ENCODE measurements at regions not wholly inside any gene's neighbourhood (a gene's known extent, or its start where the extent isn't known, plus 50 kb on each side); places are given as distances from the start of the nearest gene placed in this dataset.

- Histone ChIP-seq H3K4me1 (ENCODE audit: insufficient read depth, low read length) (no peaks in the 10 kb centered on the region), H3K36me3 (ENCODE audit: insufficient read depth, low read length) (no peaks in the 10 kb centered on the region), H3K27me3 (ENCODE audit: insufficient read depth, low read length, poor library complexity, severe bottlenecking) (no peaks in the 10 kb centered on the region), H3K27ac (ENCODE audit: low read depth, low read length) (no peak overlapping the region), H3K4me3 (ENCODE audit: low read length) (no peak overlapping the region), H3K9me3 (ENCODE audit: low read length) (no peaks in the 10 kb centered on the region)
- Mint-ChIP-seq H3K27ac (no peak overlapping the region), H3K4me1 (no peaks in the 10 kb centered on the region), H3K4me3 (no peak overlapping the region), H3K27me3 (no peaks in the 10 kb centered on the region), H3K36me3 (no peaks in the 10 kb centered on the region), H3K9me3 (peaks cover 0 to 7% (median 0%) of the 10 kb centered on the region in 5 donors)
- CTCF ChIA-PET, result no interaction called here
- POLR2A ChIA-PET, result no interaction called here
- no peak for DNase-seq
Measured at GRCh38 chr22:47647720-47648119, 885.3 kb downstream of the TBC1D22A start.

GRCh38 chr22:47647181-47647580, 884.7 kb downstream of the TBC1D22A start:
- H3K27ac ChIP-seq (ENCODE audit: low read depth, low read length), result no peak overlapping the region
- no peaks in the 10 kb centered on the region for H3K4me1 ChIP-seq (ENCODE audit: insufficient read depth, low read length)
- Mint-ChIP-seq H3K9me3 (peaks cover 0 to 7% (median 0%) of the 10 kb centered on the region in 5 donors), H3K4me1 (no peaks in the 10 kb centered on the region), H3K36me3 (no peaks in the 10 kb centered on the region), H3K27me3 (no peaks in the 10 kb centered on the region), H3K4me3 (no peak overlapping the region), H3K27ac (no peak overlapping the region)
- ChIA-PET CTCF (no interaction called here), POLR2A (no interaction called here)
- no peak for DNase-seq
- no peaks in the 10 kb centered on the region for H3K9me3 ChIP-seq (ENCODE audit: low read length)
- no peaks in the 10 kb centered on the region for H3K36me3 ChIP-seq (ENCODE audit: insufficient read depth, low read length)
- no peak overlapping the region for H3K4me3 ChIP-seq (ENCODE audit: low read length)
- no peaks in the 10 kb centered on the region for H3K27me3 ChIP-seq (ENCODE audit: insufficient read depth, low read length, poor library complexity, severe bottlenecking)

- H3K27ac Mint-ChIP-seq, result no peak overlapping the region
- Histone ChIP-seq H3K27me3 (ENCODE audit: insufficient read depth, low read length, poor library complexity, severe bottlenecking) (no peaks in the 10 kb centered on the region), H3K36me3 (ENCODE audit: insufficient read depth, low read length) (no peaks in the 10 kb centered on the region), H3K4me3 (ENCODE audit: low read length) (no peak overlapping the region), H3K9me3 (ENCODE audit: low read length) (no peaks in the 10 kb centered on the region), H3K4me1 (ENCODE audit: insufficient read depth, low read length) (no peaks in the 10 kb centered on the region), H3K27ac (ENCODE audit: low read depth, low read length) (no peak overlapping the region)
- peaks cover 0 to 7% (median 0%) of the 10 kb centered on the region in 5 donors for H3K9me3 Mint-ChIP-seq
- H3K4me1 Mint-ChIP-seq, result no peaks in the 10 kb centered on the region
- H3K36me3 Mint-ChIP-seq, result no peaks in the 10 kb centered on the region
- ChIA-PET CTCF (no interaction called here), POLR2A (no interaction called here)
- no peak for DNase-seq
- H3K4me3 Mint-ChIP-seq, result no peak overlapping the region
- no peaks in the 10 kb centered on the region for H3K27me3 Mint-ChIP-seq
Measured at GRCh38 chr22:47645923-47646322, 883.5 kb downstream of the TBC1D22A start.

GRCh38 chr22:47645450-47645914, 883.0 kb downstream of the TBC1D22A start:
- DNase-seq, result no peak
- H3K9me3 ChIP-seq (ENCODE audit: low read length), result no peaks in the 10 kb centered on the region
- peaks cover 0 to 7% (median 0%) of the 10 kb centered on the region in 5 donors for H3K9me3 Mint-ChIP-seq
- H3K4me3 ChIP-seq (ENCODE audit: low read length), result no peak overlapping the region
- H3K27ac ChIP-seq (ENCODE audit: low read depth, low read length), result no peak overlapping the region
- no peaks in the 10 kb centered on the region for H3K27me3 Mint-ChIP-seq
- ChIA-PET POLR2A (no interaction called here), CTCF (no interaction called here)
- H3K36me3 ChIP-seq (ENCODE audit: insufficient read depth, low read length), result no peaks in the 10 kb centered on the region
- H3K27me3 ChIP-seq (ENCODE audit: insufficient read depth, low read length, poor library complexity, severe bottlenecking), result no peaks in the 10 kb centered on the region
- H3K4me1 Mint-ChIP-seq, result no peaks in the 10 kb centered on the region
- no peak overlapping the region for H3K27ac Mint-ChIP-seq
- no peaks in the 10 kb centered on the region for H3K36me3 Mint-ChIP-seq
- no peaks in the 10 kb centered on the region for H3K4me1 ChIP-seq (ENCODE audit: insufficient read depth, low read length)
- no peak overlapping the region for H3K4me3 Mint-ChIP-seq

- Mint-ChIP-seq H3K9me3 (peaks cover 7 to 21% (median 15%) of the 10 kb centered on the region in 5 donors), H3K27me3 (peaks cover 15 to 33% of the 10 kb centered on the region in 2 donors)
Measured at GRCh38 chr22:47634347-47634746, 871.9 kb downstream of the TBC1D22A start.

GRCh38 chr22:47633111-47633510, 870.7 kb downstream of the TBC1D22A start:
- peaks cover 15 to 28% of the 10 kb centered on the region in 2 donors for H3K27me3 Mint-ChIP-seq
- POLR2A ChIA-PET, result no interaction called here
- H3K36me3 Mint-ChIP-seq, result peaks cover 0 to 7% (median 0%) of the 10 kb centered on the region in 3 donors

More at GRCh38 chr22:47634347-47634746, 871.9 kb downstream of the TBC1D22A start:
- Histone ChIP-seq H3K4me1 (ENCODE audit: insufficient read depth, low read length) (no peaks in the 10 kb centered on the region), H3K9me3 (ENCODE audit: low read length) (no peaks in the 10 kb centered on the region), H3K36me3 (ENCODE audit: insufficient read depth, low read length) (no peaks in the 10 kb centered on the region), H3K27ac (ENCODE audit: low read depth, low read length) (no peak overlapping the region), H3K4me3 (ENCODE audit: low read length) (no peak overlapping the region), H3K27me3 (ENCODE audit: insufficient read depth, low read length, poor library complexity, severe bottlenecking) (no peaks in the 10 kb centered on the region)
- ChIA-PET POLR2A (no interaction called here), CTCF (no interaction called here)
- DNase-seq, result no peak
- Mint-ChIP-seq H3K27ac (no peak overlapping the region), H3K4me1 (no peaks in the 10 kb centered on the region), H3K36me3 (peaks cover 0 to 7% (median 0%) of the 10 kb centered on the region in 3 donors), H3K4me3 (no peak overlapping the region)

GRCh38 chr22:47632701-47633100, 870.3 kb downstream of the TBC1D22A start:
- Mint-ChIP-seq H3K27me3 (peaks cover 14 to 28% of the 10 kb centered on the region in 2 donors), H3K36me3 (peaks cover 0 to 7% (median 0%) of the 10 kb centered on the region in 3 donors), H3K4me3 (no peak overlapping the region), H3K9me3 (peaks cover 4 to 15% (median 10%) of the 10 kb centered on the region in 5 donors), H3K4me1 (no peaks in the 10 kb centered on the region), H3K27ac (no peak overlapping the region)
- no peak overlapping the region for H3K27ac ChIP-seq (ENCODE audit: low read depth, low read length)
- no peaks in the 10 kb centered on the region for H3K9me3 ChIP-seq (ENCODE audit: low read length)
- CTCF ChIA-PET, result no interaction called here
- H3K4me3 ChIP-seq (ENCODE audit: low read length), result no peak overlapping the region
- no peaks in the 10 kb centered on the region for H3K4me1 ChIP-seq (ENCODE audit: insufficient read depth, low read length)
- DNase-seq, result no peak
- H3K27me3 ChIP-seq (ENCODE audit: insufficient read depth, low read length, poor library complexity, severe bottlenecking), result no peaks in the 10 kb centered on the region
- POLR2A ChIA-PET, result no interaction called here
- H3K36me3 ChIP-seq (ENCODE audit: insufficient read depth, low read length), result no peaks in the 10 kb centered on the region

More at GRCh38 chr22:47633111-47633510, 870.7 kb downstream of the TBC1D22A start:
- Histone ChIP-seq H3K36me3 (ENCODE audit: insufficient read depth, low read length) (no peaks in the 10 kb centered on the region), H3K4me3 (ENCODE audit: low read length) (no peak overlapping the region), H3K27ac (ENCODE audit: low read depth, low read length) (no peak overlapping the region), H3K4me1 (ENCODE audit: insufficient read depth, low read length) (no peaks in the 10 kb centered on the region), H3K27me3 (ENCODE audit: insufficient read depth, low read length, poor library complexity, severe bottlenecking) (no peaks in the 10 kb centered on the region), H3K9me3 (ENCODE audit: low read length) (no peaks in the 10 kb centered on the region)
- Mint-ChIP-seq H3K4me3 (no peak overlapping the region), H3K4me1 (no peaks in the 10 kb centered on the region), H3K9me3 (peaks cover 7 to 15% (median 13%) of the 10 kb centered on the region in 5 donors), H3K27ac (no peak overlapping the region)
- CTCF ChIA-PET, result no interaction called here
- DNase-seq, result no peak

GRCh38 chr22:47631571-47632102, 869.2 kb downstream of the TBC1D22A start:
- DNase-seq, result no peak
- peaks cover 0 to 10% (median 3%) of the 10 kb centered on the region in 5 donors for H3K9me3 Mint-ChIP-seq

More at GRCh38 chr22:47631571-47632102, 869.2 kb downstream of the TBC1D22A start:
- H3K27ac Mint-ChIP-seq, result peak overlapping the region in 1 of 8 donors; percentile 43
- Histone ChIP-seq H3K4me3 (ENCODE audit: low read length) (no peak overlapping the region), H3K9me3 (ENCODE audit: low read length) (no peaks in the 10 kb centered on the region), H3K27me3 (ENCODE audit: insufficient read depth, low read length, poor library complexity, severe bottlenecking) (no peaks in the 10 kb centered on the region), H3K4me1 (ENCODE audit: insufficient read depth, low read length) (no peaks in the 10 kb centered on the region), H3K36me3 (ENCODE audit: insufficient read depth, low read length) (no peaks in the 10 kb centered on the region), H3K27ac (ENCODE audit: low read depth, low read length) (peak overlapping the region; percentile 45)
- H3K4me1 Mint-ChIP-seq, result no peaks in the 10 kb centered on the region
- ChIA-PET POLR2A (interaction anchor here (0.7 kb wide), 1 partner anchor 46 kb away, joined by 3 read pairs; no protein-coding TSS in a partner anchor), CTCF (no interaction called here)
- H3K36me3 Mint-ChIP-seq, result peaks cover 0 to 4% (median 0%) of the 10 kb centered on the region in 3 donors
- no peak overlapping the region for H3K4me3 Mint-ChIP-seq
- peaks cover 6 to 18% of the 10 kb centered on the region in 2 donors for H3K27me3 Mint-ChIP-seq

All from CD8-positive, alpha-beta memory T cell (primary cell).